Testis (tissue), 2 donors: ENCODE measurements at regions not wholly inside any gene's neighbourhood (a gene's known extent, or its start where the extent isn't known, plus 50 kb on each side); places are given as distances from the start of the nearest gene placed in this dataset.

ENCODE experiments used
- CTCF ChIP-seq, 3 experiments: fragments of 450-650 bp in 2 of 3; fragments of 200-600 bp in 1 of 3; sonication (generic) in 1 of 3; IDR thresholded peaks; one replicate each; pipeline ENCODE4 v1.5.1; 2016 to 2019; ENCODE audit warnings: antibody characterized with exemption in 3 of 3, mild to moderate bottlenecking in 2 of 3, moderate library complexity in 1 of 3
- POLR2A ChIP-seq: fragments of 450-650 bp; IDR thresholded peaks from one replicate; pipeline ENCODE4 v1.6.1; 2017; ENCODE audit warnings: antibody characterized with exemption, mild to moderate bottlenecking, moderate library complexity

DNA sequence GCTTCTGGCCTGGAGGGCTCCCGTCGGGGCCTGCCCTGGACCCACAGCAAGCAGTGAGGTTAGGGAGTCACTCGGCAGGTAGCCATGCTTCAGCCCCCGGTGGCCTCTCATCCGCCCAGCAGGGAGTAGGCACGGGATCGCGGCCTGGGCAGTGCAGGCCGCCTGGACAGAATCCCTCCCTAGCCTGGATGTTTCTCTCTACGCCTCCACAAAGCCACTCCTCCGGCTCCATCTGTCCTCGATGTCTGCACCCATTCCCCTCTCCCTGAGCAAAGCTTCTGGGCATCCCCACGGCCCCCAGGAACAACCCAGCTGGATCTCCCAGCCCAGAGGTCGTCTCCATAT lies 145.2 kb downstream of the RBFOX3 start:
- no peak for TF ChIP-seq CTCF (IDR thresholded peaks at IDR 0.05)
- TF ChIP-seq POLR2A = no peak
